COLO668 (cell line): ENCODE measurements at regions not wholly inside any gene's neighbourhood (a gene's known extent, or its start where the extent isn't known, plus 50 kb on each side); places are given as distances from the start of the nearest gene placed in this dataset.
"Not testable (repeated sequence)": the region's sequence is repeated elsewhere in the genome, so short reads cannot be mapped to it uniquely, and the experiment has no call there.

Experiments used
- DNase-seq: peaks from one replicate; lab custom pipeline; 2025; ENCODE audit not compliant: unreplicated experiment; lab: John Stamatoyannopoulos, UW

GRCh38 chr1:761791-762190 lies 75.3 kb upstream of the OR4F16 start:
- not testable (repeated sequence) for DNase-seq

GRCh38 chr1:771449-771848 lies 85.0 kb upstream of the OR4F16 start:
- not testable (repeated sequence) for DNase-seq

- not testable (repeated sequence) for DNase-seq
Measured at GRCh38 chr1:777480-778180, 91.2 kb upstream of the OR4F16 start.

- not testable (repeated sequence) for DNase-seq
Measured at GRCh38 chr1:778451-779278, 92.2 kb upstream of the OR4F16 start.

DNA sequence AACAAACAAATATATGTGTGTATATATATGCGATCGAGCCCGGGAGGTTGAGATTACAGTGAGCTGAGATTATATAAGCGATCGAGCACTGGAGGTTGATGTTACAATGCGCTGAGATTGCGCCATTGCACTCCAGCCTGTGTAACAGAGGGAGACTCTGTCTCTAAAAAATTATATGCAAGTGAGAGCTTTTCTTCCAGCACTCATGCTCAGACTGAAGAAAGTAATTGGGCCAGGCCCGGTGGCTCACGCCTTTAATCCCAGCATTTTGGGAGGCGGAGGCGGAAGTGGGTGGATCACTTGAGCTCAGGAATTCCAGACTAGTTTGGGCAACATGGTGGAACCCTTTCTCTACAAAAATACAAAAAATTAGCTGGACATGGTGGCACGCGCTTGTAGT lies 93.2 kb upstream of the OR4F16 start:
- not testable (repeated sequence) for DNase-seq

GRCh38 chr1:788835-789234 lies 102.4 kb upstream of the OR4F16 start:
- no peak for DNase-seq

GRCh38 chr1:789606-790005 lies 103.2 kb upstream of the OR4F16 start:
- not testable (repeated sequence) for DNase-seq

- DNase-seq: not testable (repeated sequence)
Measured at GRCh38 chr1:790388-790930, 104.0 kb upstream of the OR4F16 start.

GRCh38 chr1:794310-794709 lies 107.9 kb upstream of the OR4F16 start:
- DNase-seq: not testable (repeated sequence)

- not testable (repeated sequence) for DNase-seq
Measured at GRCh38 chr1:794918-795584, 108.6 kb upstream of the OR4F16 start.

DNA sequence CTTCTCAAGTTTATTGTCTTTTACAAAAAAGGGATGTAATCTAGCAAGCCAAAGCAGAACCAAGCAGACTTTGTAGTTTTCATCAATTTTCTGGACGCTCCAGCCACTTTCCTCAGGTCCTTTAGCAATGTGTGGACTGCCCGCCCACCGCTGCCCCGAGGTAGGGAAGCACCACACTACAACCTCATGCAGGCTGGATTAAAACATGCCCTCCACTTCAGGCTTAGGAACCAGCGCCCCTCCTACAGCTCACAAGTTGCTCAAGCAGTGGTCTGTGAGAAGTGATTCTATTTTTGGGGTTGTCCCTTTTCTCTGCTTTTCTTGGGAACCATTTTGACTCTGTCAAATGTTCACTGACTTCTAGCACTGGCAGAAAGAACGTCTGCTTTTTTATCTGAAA lies 111.2 kb upstream of the OR4F16 start:
- not testable (repeated sequence) for DNase-seq

- not testable (repeated sequence) for DNase-seq
Measured at GRCh38 chr1:800397-800796, 113.9 kb upstream of the OR4F16 start.

DNA sequence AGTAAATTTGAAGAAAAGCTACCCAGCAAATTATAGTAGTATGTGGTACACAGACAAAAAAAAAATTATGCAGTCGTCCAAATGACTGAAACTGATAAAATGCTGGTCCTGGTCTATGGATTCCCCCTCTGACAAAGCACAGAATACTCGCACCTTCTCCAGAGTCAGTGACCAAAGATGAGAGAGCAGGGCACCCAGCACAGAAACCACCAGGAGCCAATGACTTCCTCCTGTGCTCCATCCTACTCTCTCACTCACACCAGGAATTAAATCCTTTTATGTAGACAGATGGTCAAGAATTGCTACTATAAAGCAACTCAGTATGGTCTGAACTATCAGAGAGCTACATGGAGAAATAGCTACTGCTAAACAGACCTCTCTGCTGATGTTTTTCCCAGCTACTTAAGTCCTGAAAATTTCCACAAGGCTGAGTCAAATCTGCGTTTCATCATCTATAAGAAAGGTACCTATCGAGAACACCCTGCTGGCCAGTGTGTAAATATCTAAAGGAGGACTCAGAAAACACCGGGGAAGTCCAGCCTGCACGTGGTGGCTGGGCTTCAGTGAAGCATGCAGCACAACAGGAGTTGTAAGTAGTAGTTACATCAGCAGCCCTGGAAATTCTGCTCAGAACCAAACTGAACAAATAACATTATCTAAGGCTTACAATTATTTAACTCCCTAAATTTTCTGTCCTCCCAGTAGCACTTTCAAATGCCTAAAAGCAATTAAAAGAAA lies 118.1 kb upstream of the OR4F16 start:
- DNase-seq: peak; percentile 36

DNA sequence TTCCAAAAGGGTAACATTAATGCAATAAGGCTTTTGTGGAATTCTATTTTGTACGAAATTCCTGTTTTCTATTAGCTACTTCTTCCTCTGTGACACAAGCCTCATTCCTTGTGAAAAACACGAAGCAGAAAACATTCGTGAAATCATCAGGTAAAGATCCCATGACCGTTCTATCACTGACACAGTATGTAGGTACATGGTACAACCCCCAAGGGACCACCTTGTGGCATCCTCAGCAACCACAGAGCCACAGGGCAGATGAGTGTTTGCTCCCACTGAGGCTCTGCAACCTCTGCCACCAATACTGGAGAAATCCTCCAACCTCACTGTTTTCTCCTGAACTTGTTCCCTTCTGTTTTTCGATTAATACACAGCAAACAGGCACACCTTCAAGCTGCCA lies 118.4 kb upstream of the SAMD11 start:
- not testable (repeated sequence) for DNase-seq

- not testable (repeated sequence) for DNase-seq
Measured at GRCh38 chr1:807066-807465, 116.7 kb upstream of the SAMD11 start.

DNA sequence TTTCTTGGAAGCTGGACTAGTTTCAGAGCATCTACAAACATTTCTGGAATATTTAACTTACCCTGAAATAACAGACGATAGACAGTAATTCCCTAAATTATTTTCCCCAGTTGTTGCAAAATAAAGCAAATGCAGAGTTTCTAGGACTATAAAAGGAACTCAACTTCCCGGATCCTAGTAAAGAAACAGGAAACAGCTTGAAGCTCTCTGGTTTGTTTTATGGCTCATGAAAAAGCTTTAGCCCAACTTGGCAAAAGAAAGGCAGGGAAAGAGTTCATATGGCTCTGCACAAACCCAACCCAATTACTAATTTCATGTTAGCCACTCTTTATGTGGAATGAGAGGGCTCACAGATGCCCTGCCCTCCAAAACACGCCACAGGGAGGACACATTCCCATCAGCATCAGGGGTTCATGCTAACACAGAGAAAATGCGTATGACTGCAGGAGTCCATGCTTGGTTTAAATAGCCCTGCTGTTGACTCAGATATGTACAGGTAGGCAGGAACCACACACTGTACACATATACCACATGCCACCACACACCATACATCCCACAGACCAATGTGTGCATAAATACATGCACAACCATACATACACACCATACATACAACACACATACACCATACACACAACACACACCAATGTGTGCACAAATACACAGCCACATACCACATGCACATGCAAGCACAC lies 115.9 kb upstream of the SAMD11 start:
- DNase-seq: not testable (repeated sequence)

GRCh38 chr1:810949-811348 lies 112.8 kb upstream of the SAMD11 start:
- not testable (repeated sequence) for DNase-seq

DNA sequence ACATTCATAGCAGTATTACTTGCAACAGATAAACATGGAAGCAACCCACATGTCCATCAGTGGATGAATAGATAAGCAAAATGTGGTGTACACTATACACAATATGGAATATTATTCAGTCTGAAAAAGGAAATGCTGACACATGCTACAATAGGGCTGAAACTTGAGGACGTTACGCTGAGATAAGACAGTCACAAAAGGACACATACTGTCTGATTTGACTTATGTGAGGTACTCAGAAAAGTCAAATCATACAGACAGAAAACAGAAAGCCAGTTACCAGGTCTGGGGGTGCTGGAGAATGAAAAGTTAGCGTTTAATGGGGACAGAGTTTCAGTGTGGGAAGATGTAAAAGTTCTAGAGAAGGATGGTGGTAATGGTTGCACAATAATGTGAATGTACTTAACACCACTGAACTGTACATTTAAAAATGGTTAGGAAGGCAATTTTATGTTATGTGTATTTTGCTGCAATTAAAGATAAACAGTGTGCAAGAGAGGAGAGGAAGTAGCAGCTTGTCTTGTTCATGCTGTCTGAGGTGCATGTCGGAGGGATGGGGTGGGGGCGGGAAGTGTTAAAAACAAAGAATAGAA lies 111.1 kb upstream of the SAMD11 start:
- DNase-seq: not testable (repeated sequence)

DNA sequence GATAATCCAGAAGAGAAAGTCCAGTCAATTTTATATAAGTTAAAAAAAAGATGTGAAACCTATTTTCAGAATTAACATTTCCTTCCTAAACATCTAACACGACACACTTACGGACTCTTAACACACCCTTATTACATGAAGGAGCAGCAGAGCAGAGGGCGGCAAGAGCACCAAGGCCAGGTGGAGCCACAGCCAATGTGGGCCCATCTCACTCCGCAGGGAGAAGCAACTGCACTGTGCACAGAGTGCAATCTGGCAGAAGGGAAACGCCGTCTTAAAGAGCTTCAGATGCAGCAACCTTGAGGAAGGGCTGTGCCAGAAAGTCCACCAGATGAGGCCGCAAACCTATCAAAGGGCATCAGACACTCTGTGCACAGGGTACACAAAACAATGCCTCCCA lies 109.2 kb upstream of the SAMD11 start:
- DNase-seq: not testable (repeated sequence)
